ENCODE measurements at regions not wholly inside any gene's neighbourhood (a gene's known extent, or its start where the extent isn't known, plus 50 kb on each side); places are given as distances from the start of the nearest gene placed in this dataset.

DNA sequence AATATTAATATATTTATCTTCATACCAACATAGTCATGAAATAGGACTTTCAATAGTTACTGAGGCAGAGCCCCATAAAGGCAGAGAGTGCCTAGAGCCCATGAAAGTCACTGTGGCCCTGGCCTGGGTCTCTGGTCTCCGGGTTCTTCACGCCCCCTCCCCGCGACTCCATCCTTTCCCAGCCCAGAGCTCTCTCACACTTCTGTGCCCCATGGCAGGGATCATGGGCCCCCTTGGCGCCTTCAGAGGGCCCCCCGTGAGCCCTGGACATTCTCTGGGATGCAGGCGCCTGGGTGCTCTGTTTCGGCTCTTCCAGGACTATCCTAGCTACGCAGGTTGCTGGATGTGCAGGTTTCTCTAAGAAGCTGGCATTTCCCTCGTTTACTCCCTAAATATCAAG lies 228.4 kb downstream of the TEX29 start:
- no peak for ATAC-seq (ENCODE audit: poor library complexity)
- Histone ChIP-seq H3K4me3 (ENCODE audit: low read length) (no peak overlapping the region), H3K36me3 (ENCODE audit: insufficient read depth, low read length) (no peaks in the 10 kb centered on the region), H3K4me1 (ENCODE audit: insufficient read depth, low read length) (no peaks in the 10 kb centered on the region), H3K27ac (ENCODE audit: low read depth in 1 of 2, low read length in 2 of 2) (no peak overlapping the region), H3K27me3 (ENCODE audit: control insufficient read depth in 1 of 2, insufficient read depth in 2 of 2, low read length in 2 of 2) (no peaks in the 10 kb centered on the region), H3K9me3 (ENCODE audit: control insufficient read depth in 1 of 2, insufficient read depth in 1 of 2, low read length in 2 of 2) (peaks cover 0 to 26% of the 10 kb centered on the region in 2 experiments)
- no peak overlapping the region for H3K27ac Mint-ChIP-seq
- intact Hi-C loops (cut with DNase I, micrococcal nuclease) = no loop called here
- ChIA-PET CTCF (no interaction called here), POLR2A (no interaction called here)
- peaks cover 14% of the 10 kb centered on the region for H3K27me3 Mint-ChIP-seq
- TF ChIP-seq, protein P1, sequence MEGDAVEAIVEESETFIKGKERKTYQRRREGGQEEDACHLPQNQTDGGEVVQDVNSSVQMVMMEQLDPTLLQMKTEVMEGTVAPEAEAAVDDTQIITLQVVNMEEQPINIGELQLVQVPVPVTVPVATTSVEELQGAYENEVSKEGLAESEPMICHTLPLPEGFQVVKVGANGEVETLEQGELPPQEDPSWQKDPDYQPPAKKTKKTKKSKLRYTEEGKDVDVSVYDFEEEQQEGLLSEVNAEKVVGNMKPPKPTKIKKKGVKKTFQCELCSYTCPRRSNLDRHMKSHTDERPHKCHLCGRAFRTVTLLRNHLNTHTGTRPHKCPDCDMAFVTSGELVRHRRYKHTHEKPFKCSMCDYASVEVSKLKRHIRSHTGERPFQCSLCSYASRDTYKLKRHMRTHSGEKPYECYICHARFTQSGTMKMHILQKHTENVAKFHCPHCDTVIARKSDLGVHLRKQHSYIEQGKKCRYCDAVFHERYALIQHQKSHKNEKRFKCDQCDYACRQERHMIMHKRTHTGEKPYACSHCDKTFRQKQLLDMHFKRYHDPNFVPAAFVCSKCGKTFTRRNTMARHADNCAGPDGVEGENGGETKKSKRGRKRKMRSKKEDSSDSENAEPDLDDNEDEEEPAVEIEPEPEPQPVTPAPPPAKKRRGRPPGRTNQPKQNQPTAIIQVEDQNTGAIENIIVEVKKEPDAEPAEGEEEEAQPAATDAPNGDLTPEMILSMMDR (IDR thresholded peaks at IDR 0.05) = no peak
- no peak overlapping the region for H3K4me3 Mint-ChIP-seq
- H3K4me1 Mint-ChIP-seq (ENCODE audit: low read depth) = no peaks in the 10 kb centered on the region
- DNase-seq = no peak
- no peaks in the 10 kb centered on the region for H3K36me3 Mint-ChIP-seq (ENCODE audit: low read depth)
- H3K9me3 Mint-ChIP-seq = peaks cover 4% of the 10 kb centered on the region

DNA sequence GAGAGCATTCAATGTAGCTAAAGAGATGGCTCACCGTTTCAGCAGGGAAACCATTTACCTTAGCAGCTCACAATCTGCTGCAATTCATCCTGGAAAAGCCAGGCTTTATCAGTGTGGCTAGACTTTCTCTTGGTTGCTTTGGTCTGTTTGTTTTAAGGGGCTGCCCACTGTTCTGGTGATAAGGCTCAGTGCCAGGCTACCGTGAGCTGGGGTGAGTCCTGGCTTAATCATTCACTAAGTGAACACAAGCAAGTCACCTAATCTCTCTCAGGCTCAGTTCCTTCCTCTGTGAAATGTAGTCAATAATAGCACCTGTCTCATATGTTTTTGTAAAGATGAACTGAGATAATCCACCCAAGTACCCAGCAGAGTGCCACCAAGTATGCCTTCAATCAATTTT lies 229.0 kb downstream of the TEX29 start:
- Histone ChIP-seq H3K4me3 (ENCODE audit: low read length) (no peak overlapping the region), H3K27ac (ENCODE audit: low read depth in 1 of 2, low read length in 2 of 2) (no peak overlapping the region), H3K9me3 (ENCODE audit: control insufficient read depth in 1 of 2, insufficient read depth in 1 of 2, low read length in 2 of 2) (peaks cover 0 to 26% of the 10 kb centered on the region in 2 experiments), H3K36me3 (ENCODE audit: insufficient read depth, low read length) (no peaks in the 10 kb centered on the region), H3K27me3 (ENCODE audit: control insufficient read depth in 1 of 2, insufficient read depth in 2 of 2, low read length in 2 of 2) (no peaks in the 10 kb centered on the region), H3K4me1 (ENCODE audit: insufficient read depth, low read length) (no peaks in the 10 kb centered on the region)
- no peaks in the 10 kb centered on the region for H3K4me1 Mint-ChIP-seq (ENCODE audit: low read depth)
- H3K27me3 Mint-ChIP-seq = peaks cover 14% of the 10 kb centered on the region
- DNase-seq (no peak), ATAC-seq (ENCODE audit: poor library complexity) (no peak)
- H3K4me3 Mint-ChIP-seq = no peak overlapping the region
- POLR2A ChIA-PET = no interaction called here
- intact Hi-C loops (cut with DNase I, micrococcal nuclease) = no loop called here
- peaks cover 4% of the 10 kb centered on the region for H3K9me3 Mint-ChIP-seq
- no peak overlapping the region for H3K27ac Mint-ChIP-seq
- CTCF ChIA-PET = no interaction called here
- TF ChIP-seq, protein P1 (IDR thresholded peaks at IDR 0.05) = no peak
- H3K36me3 Mint-ChIP-seq (ENCODE audit: low read depth) = no peaks in the 10 kb centered on the region

DNA sequence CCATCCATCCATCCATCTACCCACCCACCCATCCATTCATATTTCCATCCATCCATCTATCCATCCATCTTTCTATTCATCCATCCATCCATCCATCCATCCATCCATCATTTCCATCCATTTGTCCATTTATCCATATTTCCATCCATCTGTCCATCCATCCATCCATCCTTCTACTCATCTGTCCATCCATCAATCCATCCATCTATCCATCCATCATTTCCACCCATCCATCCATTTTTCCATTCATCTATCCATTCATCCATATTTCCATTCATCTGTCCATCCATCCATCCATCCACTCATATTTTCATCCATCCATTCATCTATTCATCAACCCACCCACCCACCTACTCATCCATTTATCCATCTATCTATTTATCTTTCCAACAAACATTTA lies 229.6 kb downstream of the TEX29 start:
- TF ChIP-seq, protein P1 (IDR thresholded peaks at IDR 0.05) = no peak
- Histone ChIP-seq H3K4me1 (ENCODE audit: insufficient read depth, low read length) (no peaks in the 10 kb centered on the region), H3K4me3 (ENCODE audit: low read length) (no peak overlapping the region), H3K9me3 (ENCODE audit: control insufficient read depth in 1 of 2, insufficient read depth in 1 of 2, low read length in 2 of 2) (peaks cover 0 to 26% of the 10 kb centered on the region in 2 experiments), H3K36me3 (ENCODE audit: insufficient read depth, low read length) (no peaks in the 10 kb centered on the region), H3K27ac (ENCODE audit: low read depth in 1 of 2, low read length in 2 of 2) (no peak overlapping the region), H3K27me3 (ENCODE audit: control insufficient read depth in 1 of 2, insufficient read depth in 2 of 2, low read length in 2 of 2) (no peaks in the 10 kb centered on the region)
- POLR2A ChIA-PET = no interaction called here
- CTCF ChIA-PET = no interaction called here
- H3K4me3 Mint-ChIP-seq = no peak overlapping the region
- no peak overlapping the region for H3K27ac Mint-ChIP-seq
- intact Hi-C loops (cut with DNase I, micrococcal nuclease) = no loop called here
- H3K9me3 Mint-ChIP-seq = peaks cover 4% of the 10 kb centered on the region
- no peak for DNase-seq
- peaks cover 14% of the 10 kb centered on the region for H3K27me3 Mint-ChIP-seq
- no peaks in the 10 kb centered on the region for H3K4me1 Mint-ChIP-seq (ENCODE audit: low read depth)
- no peaks in the 10 kb centered on the region for H3K36me3 Mint-ChIP-seq (ENCODE audit: low read depth)
- ATAC-seq (ENCODE audit: poor library complexity) = no peak

Data from CD4-positive, alpha-beta T cell (primary cell).